Endothelial cell of umbilical vein (primary cell): ENCODE measurements at regions not wholly inside any gene's neighbourhood (a gene's known extent, or its start where the extent isn't known, plus 50 kb on each side); places are given as distances from the start of the nearest gene placed in this dataset.

Source experiments
- BruUV-seq: library from RNA; stranded (reverse); fragments of 400-500 nt; replicated peaks from 2 replicates; lab custom pipeline; 2021; lab: Mats Ljungman, UMichigan
- CTCF ChIA-PET: fragments of 300-600, 350-600 bp; sonication (Branson Sonifier 250); formaldehyde crosslinking; loops from one replicate; lab custom pipeline; 2021; ENCODE audit warnings: antibody characterized with exemption, inconsistent platforms; lab: Charles Lee
- POLR2A ChIA-PET: fragments of 300-600, 350-600 bp; sonication (Branson Sonifier 250); formaldehyde crosslinking; loops from one replicate; lab custom pipeline; 2021; ENCODE audit warnings: antibody characterized with exemption, inconsistent platforms; lab: Charles Lee
- DNase-seq: peaks from one replicate; pipeline ENCODE4 v3.0.0-alpha.2; 2011; ENCODE audit warnings: low read depth, low spot score
- FAIRE-seq: peaks from 2 replicates; lab custom pipeline; 2011; peaks lifted over from hg19 to GRCh38; lab: Jason Lieb, UNC
- H2AFZ ChIP-seq: 2 replicates; pipeline ENCODE4 v1.6.0; 2012; ENCODE audit warnings: low read depth, low read length, control low read depth, inconsistent platforms
- H3K27ac ChIP-seq: 2 replicates; pipeline ENCODE4 v1.5.1; 2011; ENCODE audit warnings: low read depth, mild to moderate bottlenecking, control low read depth, low read length, moderate library complexity; ENCODE audit not compliant: insufficient read depth
- H3K27me3 ChIP-seq, 2 experiments: 2 replicates each; pipeline versions ENCODE4 v1.6.0 to v1.6.1; 2011; ENCODE audit warnings: low read length in 2 of 2, mixed read lengths in 1 of 2; ENCODE audit not compliant: control insufficient read depth in 2 of 2, insufficient read depth in 2 of 2
- H3K36me3 ChIP-seq, 2 experiments: 2 replicates in 1 of 2; 3 replicates in 1 of 2; pipeline ENCODE4 v1.5.1; 2011; ENCODE audit warnings: low read length in 2 of 2, mild to moderate bottlenecking in 1 of 2, moderate library complexity in 1 of 2; ENCODE audit not compliant: control insufficient read depth in 2 of 2, insufficient read depth in 2 of 2; ENCODE audit errors: extremely low read depth in 1 of 2
- H3K4me1 ChIP-seq: 3 replicates; pipeline ENCODE4 v1.5.1; 2011; ENCODE audit warnings: mild to moderate bottlenecking, low read length; ENCODE audit not compliant: control insufficient read depth, insufficient read depth; ENCODE audit errors: extremely low read depth
- H3K4me2 ChIP-seq: 2 replicates; pipeline ENCODE4 v1.6.1; 2011; ENCODE audit warnings: low read length, control low read depth, mixed read lengths; ENCODE audit not compliant: insufficient read depth
- H3K4me3 ChIP-seq, 3 experiments: fragments of 200-600 bp in 1 of 3; sonication (generic), shearing (Covaris generic) in 1 of 3; replicated peaks in 1 of 3; 2 replicates each; pipeline ENCODE4 v1.5.1; 2011 to 2016; ENCODE audit warnings: control low read depth in 3 of 3, low read length in 3 of 3, mild to moderate bottlenecking in 2 of 3, inconsistent platforms in 1 of 3, low read depth in 1 of 3, moderate library complexity in 1 of 3; ENCODE audit not compliant: insufficient read depth in 1 of 3
- H3K79me2 ChIP-seq: 2 replicates; pipeline ENCODE4 v1.6.0; 2012; ENCODE audit warnings: low read length, inconsistent platforms; ENCODE audit not compliant: control insufficient read depth, insufficient read depth
- H3K9ac ChIP-seq: replicated peaks from 2 replicates; pipeline ENCODE3; 2011; ENCODE audit warnings: low read length, control low read depth; ENCODE audit not compliant: insufficient read depth; ENCODE audit errors: extremely low read depth
- H3K9me1 ChIP-seq: replicated peaks from 3 replicates; pipeline ENCODE4 v1.6.0; 2011; ENCODE audit warnings: mild to moderate bottlenecking, low read length; ENCODE audit not compliant: control insufficient read depth, insufficient read depth; ENCODE audit errors: extremely low read depth
- H3K9me3 ChIP-seq: replicated peaks from 2 replicates; pipeline ENCODE4 v1.5.1; 2012; ENCODE audit warnings: low read length, inconsistent platforms; ENCODE audit not compliant: control insufficient read depth, insufficient read depth
- H4K20me1 ChIP-seq: replicated peaks from 2 replicates; pipeline ENCODE3; 2011; ENCODE audit warnings: mild to moderate bottlenecking, low read length; ENCODE audit not compliant: control insufficient read depth, insufficient read depth; ENCODE audit errors: extremely low read depth
- CTCF ChIP-seq, 2 donors: IDR thresholded peaks; 1 replicate in 1 of 2; 2 replicates in 1 of 2; pipeline ENCODE4 v1.5.1; 2011; ENCODE audit warnings: low read length in 2 of 2, mild to moderate bottlenecking in 2 of 2, moderate library complexity in 2 of 2, control low read depth in 1 of 2, inconsistent platforms in 1 of 2, low read depth in 1 of 2; ENCODE audit not compliant: insufficient read depth in 1 of 2; ENCODE audit errors: extremely low read depth in 1 of 2
- EZH2 ChIP-seq: IDR thresholded peaks from 2 replicates; pipeline ENCODE4 v1.6.1; 2012; ENCODE audit warnings: borderline replicate concordance, low read depth, mild to moderate bottlenecking, moderate library complexity, low read length, inconsistent platforms; ENCODE audit not compliant: severe bottlenecking
- FOS ChIP-seq: IDR thresholded peaks from 2 replicates; pipeline ENCODE4 v1.6.1; 2011; ENCODE audit warnings: mild to moderate bottlenecking, low read length, moderate library complexity, borderline replicate concordance; ENCODE audit not compliant: insufficient read depth
- GATA2 ChIP-seq: IDR thresholded peaks from 2 replicates; pipeline ENCODE4 v1.7.0; 2011; ENCODE audit warnings: low read depth, mild to moderate bottlenecking, moderate library complexity, mixed read lengths, low read length; ENCODE audit not compliant: insufficient read length, insufficient read depth
- JUN ChIP-seq: IDR thresholded peaks from 2 replicates; pipeline ENCODE4 v1.6.1; 2011; ENCODE audit warnings: borderline replicate concordance, low read depth; ENCODE audit not compliant: insufficient read length, insufficient read depth
- MYC ChIP-seq: IDR thresholded peaks from one replicate; pipeline ENCODE4 v1.6.1; 2011; ENCODE audit warnings: mild to moderate bottlenecking, low read depth, low read length
- POLR2A ChIP-seq: IDR thresholded peaks from 2 replicates; pipeline ENCODE4 v1.6.1; 2012; ENCODE audit warnings: low read depth, mild to moderate bottlenecking, control low read depth, low read length
- POLR2AphosphoS5 ChIP-seq: IDR thresholded peaks from 2 replicates; pipeline ENCODE4 v1.6.1; 2012; ENCODE audit warnings: low read depth, mild to moderate bottlenecking, control low read depth, low read length, moderate library complexity; ENCODE audit not compliant: insufficient read depth
- dilution Hi-C: fragments of 300-500 bp; cut with MboI; formaldehyde crosslinking; loops from one replicate; pipeline ENCODE4 v1.15.0; 2019; ENCODE audit warnings: low sequenced_read_pairs; ENCODE audit not compliant: extremely low pct_ligation_motif_present
- intact Hi-C: fragments of 100-400 bp; cut with micrococcal nuclease; formaldehyde crosslinking; loops from one replicate; pipeline ENCODE4 v1.10.0; 2022
- TF ChIP-seq, protein P1 (sequence below): IDR thresholded peaks from 2 replicates; pipeline ENCODE4 v1.6.1; 2011; ENCODE audit not compliant: insufficient read depth, insufficient read length

DNA sequence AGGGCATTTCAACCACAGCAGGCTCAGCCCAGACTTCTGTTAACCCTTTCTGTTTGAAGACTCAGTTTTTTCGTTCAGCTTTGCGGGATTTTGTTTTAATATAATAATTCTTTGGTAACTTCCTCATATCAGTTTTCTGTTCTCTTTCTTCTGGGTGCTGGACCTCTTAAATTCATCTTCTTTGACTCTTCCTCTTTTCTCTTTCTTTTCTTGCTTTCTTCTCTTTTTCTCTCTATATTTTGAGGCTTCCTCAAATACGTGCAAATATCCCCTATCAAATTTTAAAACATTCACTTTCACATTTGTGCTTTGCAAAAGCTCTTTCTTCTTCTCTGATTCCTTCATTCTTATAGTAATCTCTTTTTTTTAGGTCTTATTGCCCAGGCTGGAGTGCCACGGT is 136.3 kb downstream of the HS3ST3B1 start:
- dilution Hi-C loops (no loop called here), intact Hi-C loops (no loop called here)
- peaks cover 2% of the 10 kb centered on the region for H3K9me3 ChIP-seq
- H3K27ac ChIP-seq: no peak overlapping the region
- CTCF ChIA-PET: no interaction called here
- no peak overlapping the region for H2AFZ ChIP-seq
- H3K4me1 ChIP-seq: no peaks in the 10 kb centered on the region
- no peak for FAIRE-seq
- H3K27me3 ChIP-seq: no peaks in the 10 kb centered on the region
- no peak overlapping the region for H3K9ac ChIP-seq
- no peak overlapping the region for H3K4me2 ChIP-seq
- no peaks in the 10 kb centered on the region for H3K36me3 ChIP-seq
- H3K79me2 ChIP-seq: no peaks in the 10 kb centered on the region
- no peak overlapping the region for H3K4me3 ChIP-seq
- H3K9me1 ChIP-seq: no peaks in the 10 kb centered on the region
- POLR2A ChIA-PET: no interaction called here
- TF ChIP-seq POLR2AphosphoS5 (no peak), CTCF (IDR thresholded peaks at IDR 0.05; ENCODE audit: extremely low read depth in 1 of 2, insufficient read depth in 1 of 2, low read depth in 1 of 2, low read length in 2 of 2) (no peak), JUN (no peak), GATA2 (no peak)
- no peaks in the 10 kb centered on the region for H4K20me1 ChIP-seq
- no peak for DNase-seq
- no TSS peak for BruUV-seq

- intact Hi-C loops: no loop called here
- Histone ChIP-seq H3K36me3 (no peaks in the 10 kb centered on the region), H3K27me3 (no peaks in the 10 kb centered on the region), H4K20me1 (no peaks in the 10 kb centered on the region), H3K9ac (no peak overlapping the region), H3K9me1 (no peaks in the 10 kb centered on the region), H3K4me1 (no peaks in the 10 kb centered on the region), H3K27ac (no peak overlapping the region), H3K9me3 (peaks cover 2% of the 10 kb centered on the region), H3K79me2 (no peaks in the 10 kb centered on the region), H2AFZ (no peak overlapping the region), H3K4me3 (no peak overlapping the region), H3K4me2 (no peak overlapping the region)
- DNase-seq: no peak
- dilution Hi-C loops: no loop called here
- ChIA-PET CTCF (no interaction called here), POLR2A (no interaction called here)
- TF ChIP-seq EZH2 (no peak), POLR2A (no peak), FOS (no peak), POLR2AphosphoS5 (no peak), GATA2 (no peak), MYC (no peak), JUN (no peak), CTCF (IDR thresholded peaks at IDR 0.05; ENCODE audit: extremely low read depth in 1 of 2, insufficient read depth in 1 of 2, low read depth in 1 of 2, low read length in 2 of 2) (no peak)
- TF ChIP-seq, protein P1, sequence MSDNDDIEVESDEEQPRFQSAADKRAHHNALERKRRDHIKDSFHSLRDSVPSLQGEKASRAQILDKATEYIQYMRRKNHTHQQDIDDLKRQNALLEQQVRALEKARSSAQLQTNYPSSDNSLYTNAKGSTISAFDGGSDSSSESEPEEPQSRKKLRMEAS: no peak
- BruUV-seq: no TSS peak
- no peak for FAIRE-seq
Measured at GRCh38 chr17:14436266-14436665, 135.4 kb downstream of the HS3ST3B1 start.
